ENCODE measurements at regions not wholly inside any gene's neighbourhood (a gene's known extent, or its start where the extent isn't known, plus 50 kb on each side); places are given as distances from the start of the nearest gene placed in this dataset.

GRCh38 chr7:155889636-155890511 is 77.6 kb upstream of the SHH start:
- no peaks in the 10 kb centered on the region for H3K9me3 Mint-ChIP-seq
- no peak for DNase-seq
- TF ChIP-seq, protein P1, sequence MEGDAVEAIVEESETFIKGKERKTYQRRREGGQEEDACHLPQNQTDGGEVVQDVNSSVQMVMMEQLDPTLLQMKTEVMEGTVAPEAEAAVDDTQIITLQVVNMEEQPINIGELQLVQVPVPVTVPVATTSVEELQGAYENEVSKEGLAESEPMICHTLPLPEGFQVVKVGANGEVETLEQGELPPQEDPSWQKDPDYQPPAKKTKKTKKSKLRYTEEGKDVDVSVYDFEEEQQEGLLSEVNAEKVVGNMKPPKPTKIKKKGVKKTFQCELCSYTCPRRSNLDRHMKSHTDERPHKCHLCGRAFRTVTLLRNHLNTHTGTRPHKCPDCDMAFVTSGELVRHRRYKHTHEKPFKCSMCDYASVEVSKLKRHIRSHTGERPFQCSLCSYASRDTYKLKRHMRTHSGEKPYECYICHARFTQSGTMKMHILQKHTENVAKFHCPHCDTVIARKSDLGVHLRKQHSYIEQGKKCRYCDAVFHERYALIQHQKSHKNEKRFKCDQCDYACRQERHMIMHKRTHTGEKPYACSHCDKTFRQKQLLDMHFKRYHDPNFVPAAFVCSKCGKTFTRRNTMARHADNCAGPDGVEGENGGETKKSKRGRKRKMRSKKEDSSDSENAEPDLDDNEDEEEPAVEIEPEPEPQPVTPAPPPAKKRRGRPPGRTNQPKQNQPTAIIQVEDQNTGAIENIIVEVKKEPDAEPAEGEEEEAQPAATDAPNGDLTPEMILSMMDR (IDR thresholded peaks at IDR 0.05), result no peak
- no peaks in the 10 kb centered on the region for H3K27me3 Mint-ChIP-seq
- ATAC-seq (ENCODE audit: low read depth), result no peak
- H3K4me1 Mint-ChIP-seq, result no peaks in the 10 kb centered on the region
- H3K27ac Mint-ChIP-seq, result no peak overlapping the region
- ChIA-PET POLR2A (no interaction called here), CTCF (no interaction called here)
- H3K36me3 Mint-ChIP-seq (ENCODE audit: low read depth), result no peaks in the 10 kb centered on the region
- intact Hi-C loops (cut with micrococcal nuclease), result no loop called here
- H3K4me3 Mint-ChIP-seq, result no peak overlapping the region

- CTCF ChIA-PET, result no interaction called here
Measured at GRCh38 chr7:155887174-155887525, 74.9 kb upstream of the SHH start.

DNA sequence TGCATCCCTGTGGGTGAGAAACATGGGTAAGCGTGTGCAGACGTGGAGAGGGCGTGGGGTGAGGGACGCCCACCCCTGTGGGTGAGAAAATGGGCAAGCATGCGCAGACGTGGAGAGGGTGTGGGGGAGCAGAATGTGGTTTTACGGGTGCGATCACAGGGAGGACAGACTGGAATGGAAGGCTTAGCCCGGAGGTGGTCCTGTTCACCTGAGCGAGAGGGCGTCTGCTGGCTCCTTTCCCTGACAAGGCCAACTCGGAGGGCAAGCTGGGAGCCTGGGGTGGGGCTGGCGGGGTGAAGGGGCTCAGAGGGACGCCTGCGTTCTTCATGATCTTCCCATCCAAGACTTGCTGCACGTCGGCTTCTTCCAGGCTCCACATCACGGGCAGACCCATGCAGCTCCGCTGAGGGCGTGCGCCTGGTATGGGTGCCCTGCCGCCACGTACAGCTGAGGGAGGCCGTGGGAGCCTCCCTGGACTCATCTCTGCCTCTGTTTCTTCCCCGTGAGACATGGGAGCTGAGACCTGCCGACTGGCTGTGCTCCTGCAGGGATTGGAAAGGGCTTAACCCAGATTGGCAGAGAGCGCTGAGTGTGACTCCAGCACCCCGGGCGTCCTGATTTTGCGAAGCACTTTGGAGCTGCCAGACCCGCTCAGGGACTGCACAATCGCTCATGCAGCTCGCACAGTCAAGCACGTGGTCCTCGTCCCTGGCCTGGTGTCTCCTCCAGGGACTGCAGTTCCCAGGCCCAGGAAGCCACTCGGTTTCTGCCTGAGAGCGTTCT is 74.3 kb upstream of the SHH start:
- TF ChIP-seq, protein P1 (IDR thresholded peaks at IDR 0.05), result no peak
- Mint-ChIP-seq H3K4me1 (no peaks in the 10 kb centered on the region), H3K27me3 (no peaks in the 10 kb centered on the region), H3K9me3 (no peaks in the 10 kb centered on the region), H3K27ac (no peak overlapping the region), H3K4me3 (no peak overlapping the region), H3K36me3 (ENCODE audit: low read depth) (no peaks in the 10 kb centered on the region)
- ATAC-seq (ENCODE audit: low read depth) (no peak), DNase-seq (no peak)
- ChIA-PET CTCF (no interaction called here), POLR2A (no interaction called here)
- intact Hi-C loops (cut with micrococcal nuclease), result no loop called here

More at GRCh38 chr7:155887174-155887525, 74.9 kb upstream of the SHH start:
- ATAC-seq (ENCODE audit: low read depth), result no peak
- H3K4me3 Mint-ChIP-seq, result no peak overlapping the region
- H3K4me1 Mint-ChIP-seq, result no peaks in the 10 kb centered on the region
- H3K27me3 Mint-ChIP-seq, result no peaks in the 10 kb centered on the region
- H3K9me3 Mint-ChIP-seq, result no peaks in the 10 kb centered on the region
- no peak for DNase-seq
- intact Hi-C loops (cut with micrococcal nuclease), result no loop called here
- TF ChIP-seq, protein P1 (IDR thresholded peaks at IDR 0.05), result no peak
- POLR2A ChIA-PET, result no interaction called here
- no peak overlapping the region for H3K27ac Mint-ChIP-seq
- H3K36me3 Mint-ChIP-seq (ENCODE audit: low read depth), result no peaks in the 10 kb centered on the region

DNA sequence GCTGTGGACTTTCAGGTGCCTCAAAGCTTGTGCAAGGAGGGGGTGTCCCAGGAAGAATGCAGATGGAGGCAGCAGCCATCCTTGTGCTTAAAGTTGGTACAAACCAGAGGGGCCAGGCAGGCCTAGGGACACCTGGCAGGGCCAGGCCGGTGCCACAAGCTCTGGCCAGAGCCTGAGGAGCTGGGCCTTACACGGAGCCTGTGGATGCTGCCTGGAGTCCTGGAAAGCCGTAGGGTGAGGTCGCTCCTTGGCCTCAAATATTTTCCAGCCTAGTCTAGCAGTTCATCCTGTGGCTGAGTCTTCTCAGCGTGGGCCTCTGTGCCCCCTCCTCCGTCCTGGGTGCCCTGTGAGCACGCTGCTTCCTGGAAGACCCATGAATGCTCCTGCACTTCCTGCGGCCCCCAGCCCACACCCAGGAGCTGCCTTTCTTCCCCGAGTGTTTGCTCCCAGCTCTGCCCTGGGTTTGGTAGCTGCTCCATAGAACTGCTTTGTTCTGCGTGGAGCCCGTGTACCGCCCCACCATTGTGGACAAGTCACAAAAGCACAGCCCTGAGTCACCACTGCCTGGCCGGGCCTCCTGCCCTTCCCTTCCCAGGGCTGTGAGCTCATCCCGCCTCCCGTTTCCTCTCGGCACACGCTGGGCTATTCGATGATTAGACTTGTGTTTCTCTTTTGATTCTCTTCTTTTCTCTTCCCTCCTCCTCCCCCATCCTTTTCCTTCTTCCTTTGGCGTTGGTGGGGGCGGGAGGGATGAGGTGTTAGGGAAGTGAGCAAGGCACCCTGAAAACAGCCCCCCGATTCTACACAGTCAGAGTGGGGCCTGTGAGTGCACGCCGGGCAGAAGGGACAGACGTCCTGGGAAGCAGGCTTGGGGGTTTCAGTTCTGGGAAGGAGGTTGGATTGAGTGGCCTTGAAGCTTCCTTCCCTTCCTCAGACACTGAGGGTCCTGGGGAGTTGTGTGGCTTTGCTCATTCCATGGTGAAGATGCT is 73.2 kb upstream of the SHH start:
- Mint-ChIP-seq H3K9me3 (no peaks in the 10 kb centered on the region), H3K36me3 (ENCODE audit: low read depth) (no peaks in the 10 kb centered on the region), H3K4me1 (no peaks in the 10 kb centered on the region), H3K27ac (no peak overlapping the region), H3K4me3 (no peak overlapping the region), H3K27me3 (no peaks in the 10 kb centered on the region)
- POLR2A ChIA-PET, result no interaction called here
- TF ChIP-seq, protein P1 (IDR thresholded peaks at IDR 0.05), result no peak
- ATAC-seq (ENCODE audit: low read depth) (no peak), DNase-seq (no peak)
- intact Hi-C loops (cut with micrococcal nuclease), result no loop called here
- CTCF ChIA-PET, result no interaction called here

Data from activated B cell treated with CpG ODN at 0.5 μM for 24 hours (primary cell).